ENCODE measurements at regions not wholly inside any gene's neighbourhood (a gene's known extent, or its start where the extent isn't known, plus 50 kb on each side); places are given as distances from the start of the nearest gene placed in this dataset.
"Not testable (repeated sequence)": the region's sequence is repeated elsewhere in the genome, so short reads cannot be mapped to it uniquely, and the experiment has no call there.

- no peaks in the 10 kb centered on the region for H3K36me3 ChIP-seq
- no peaks in the 10 kb centered on the region for H3K9me3 ChIP-seq
- TF ChIP-seq, protein P1, sequence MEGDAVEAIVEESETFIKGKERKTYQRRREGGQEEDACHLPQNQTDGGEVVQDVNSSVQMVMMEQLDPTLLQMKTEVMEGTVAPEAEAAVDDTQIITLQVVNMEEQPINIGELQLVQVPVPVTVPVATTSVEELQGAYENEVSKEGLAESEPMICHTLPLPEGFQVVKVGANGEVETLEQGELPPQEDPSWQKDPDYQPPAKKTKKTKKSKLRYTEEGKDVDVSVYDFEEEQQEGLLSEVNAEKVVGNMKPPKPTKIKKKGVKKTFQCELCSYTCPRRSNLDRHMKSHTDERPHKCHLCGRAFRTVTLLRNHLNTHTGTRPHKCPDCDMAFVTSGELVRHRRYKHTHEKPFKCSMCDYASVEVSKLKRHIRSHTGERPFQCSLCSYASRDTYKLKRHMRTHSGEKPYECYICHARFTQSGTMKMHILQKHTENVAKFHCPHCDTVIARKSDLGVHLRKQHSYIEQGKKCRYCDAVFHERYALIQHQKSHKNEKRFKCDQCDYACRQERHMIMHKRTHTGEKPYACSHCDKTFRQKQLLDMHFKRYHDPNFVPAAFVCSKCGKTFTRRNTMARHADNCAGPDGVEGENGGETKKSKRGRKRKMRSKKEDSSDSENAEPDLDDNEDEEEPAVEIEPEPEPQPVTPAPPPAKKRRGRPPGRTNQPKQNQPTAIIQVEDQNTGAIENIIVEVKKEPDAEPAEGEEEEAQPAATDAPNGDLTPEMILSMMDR (IDR thresholded peaks at IDR 0.05): no peak
- H3K4me1 ChIP-seq: no peaks in the 10 kb centered on the region
- H3K4me3 ChIP-seq: no peak overlapping the region
- H3K27me3 ChIP-seq: no peaks in the 10 kb centered on the region
- no peak overlapping the region for H3K27ac ChIP-seq
- DNase-seq (ENCODE audit: low spot score): no peak
Observed at GRCh38 chr22:19605508-19606331, 81.5 kb upstream of the CLDN5 start.

GRCh38 chr22:19606332-19607191 is 82.4 kb upstream of the CLDN5 start:
- TF ChIP-seq, protein P1 (IDR thresholded peaks at IDR 0.05): no peak
- Histone ChIP-seq H3K27ac (no peak overlapping the region), H3K9me3 (no peaks in the 10 kb centered on the region), H3K36me3 (no peaks in the 10 kb centered on the region), H3K4me3 (no peak overlapping the region), H3K27me3 (no peaks in the 10 kb centered on the region), H3K4me1 (no peaks in the 10 kb centered on the region)
- DNase-seq (ENCODE audit: low spot score): no peak

DNA sequence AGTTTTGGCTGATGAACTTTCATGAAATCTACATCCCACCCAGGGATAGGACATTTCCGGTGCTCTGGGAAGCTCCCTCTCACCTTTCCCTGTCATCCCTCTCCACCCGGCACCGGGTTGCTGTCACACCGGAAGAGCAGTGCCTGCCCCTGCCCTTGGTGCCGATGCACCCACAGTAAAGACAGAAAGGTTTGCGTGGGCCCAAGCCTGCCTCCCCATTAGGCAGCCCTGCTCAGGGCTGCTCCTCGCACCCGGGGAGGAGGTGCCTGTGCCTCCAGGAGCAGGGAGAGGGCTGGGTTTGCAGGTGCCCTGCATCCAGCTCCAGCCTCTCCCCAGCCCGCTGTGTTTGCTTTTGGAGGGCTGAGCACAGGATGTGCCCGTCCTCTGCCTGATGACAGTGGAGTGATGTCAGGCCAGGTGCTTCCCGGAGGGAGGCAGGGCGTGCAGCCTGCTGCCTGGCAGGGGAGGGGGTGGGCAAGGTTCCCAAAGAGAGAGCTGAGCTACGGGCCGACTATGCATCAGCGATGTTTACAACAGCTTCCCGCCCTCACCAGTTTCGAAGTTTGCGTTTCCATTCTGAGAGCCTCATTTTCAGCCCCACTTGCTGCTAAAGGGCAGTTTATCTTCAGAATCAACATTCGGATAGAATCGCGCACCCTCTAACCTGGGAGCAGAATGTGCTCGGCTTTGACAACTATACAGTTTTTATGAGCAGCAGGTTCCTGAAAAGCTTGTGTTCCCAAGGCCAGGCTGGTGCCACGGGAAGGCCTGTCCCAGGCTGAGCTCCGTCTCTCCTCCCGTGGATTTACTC is 83.2 kb upstream of the CLDN5 start:
- H3K4me1 ChIP-seq: no peaks in the 10 kb centered on the region
- H3K36me3 ChIP-seq: no peaks in the 10 kb centered on the region
- no peak for DNase-seq (ENCODE audit: low spot score)
- TF ChIP-seq, protein P1 (IDR thresholded peaks at IDR 0.05): no peak
- no peaks in the 10 kb centered on the region for H3K27me3 ChIP-seq
- no peaks in the 10 kb centered on the region for H3K9me3 ChIP-seq
- no peak overlapping the region for H3K4me3 ChIP-seq
- no peak overlapping the region for H3K27ac ChIP-seq

DNA sequence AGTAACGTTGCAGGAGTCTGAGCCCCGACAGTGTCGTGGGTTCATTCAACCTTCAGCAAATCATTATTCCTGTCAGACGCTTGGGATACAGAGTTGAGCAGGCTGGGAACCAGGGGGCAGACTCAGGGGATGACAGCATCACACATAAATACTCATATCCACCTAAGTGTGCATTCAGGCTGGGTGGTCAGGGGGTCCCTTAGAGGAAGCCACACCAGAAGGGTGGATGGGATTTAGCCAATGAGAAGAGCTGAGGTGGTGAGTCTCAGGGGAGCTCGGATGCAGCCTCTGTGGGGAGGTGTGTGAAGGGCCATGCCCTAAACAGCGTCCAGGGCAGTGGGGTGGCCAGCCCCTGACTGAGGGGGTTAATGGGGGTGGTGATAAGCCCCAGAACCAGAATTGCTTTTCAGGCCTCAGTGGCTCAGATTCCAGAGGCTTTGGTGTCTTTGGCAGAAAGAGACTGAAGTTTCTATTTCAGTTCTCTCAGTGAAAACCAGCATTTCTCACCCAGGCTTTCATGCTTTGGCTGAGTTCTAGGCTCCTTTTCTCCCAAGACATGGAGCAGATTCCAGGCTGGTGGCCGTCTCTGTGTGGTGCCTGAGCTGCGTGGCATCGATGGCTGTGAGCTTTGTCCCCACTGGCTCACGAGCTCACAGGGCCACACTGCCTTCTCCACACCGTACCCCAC is 83.9 kb upstream of the CLDN5 start:
- no peak overlapping the region for H3K4me3 ChIP-seq
- no peaks in the 10 kb centered on the region for H3K9me3 ChIP-seq
- TF ChIP-seq, protein P1 (IDR thresholded peaks at IDR 0.05): no peak
- no peaks in the 10 kb centered on the region for H3K36me3 ChIP-seq
- H3K27ac ChIP-seq: no peak overlapping the region
- H3K4me1 ChIP-seq: no peaks in the 10 kb centered on the region
- no peak for DNase-seq (ENCODE audit: low spot score)
- no peaks in the 10 kb centered on the region for H3K27me3 ChIP-seq

GRCh38 chr22:19609753-19610152 is 85.5 kb upstream of the CLDN5 start:
- H3K4me3 ChIP-seq; H3K9me3 ChIP-seq; H3K27me3 ChIP-seq; H3K4me1 ChIP-seq; DNase-seq (ENCODE audit: low spot score); H3K27ac ChIP-seq; H3K36me3 ChIP-seq: not testable (repeated sequence)
